NCI-H2171 (cell line): ENCODE measurements at regions not wholly inside any gene's neighbourhood (a gene's known extent, or its start where the extent isn't known, plus 50 kb on each side); places are given as distances from the start of the nearest gene placed in this dataset.
"Not testable (repeated sequence)": the region's sequence is repeated elsewhere in the genome, so short reads cannot be mapped to it uniquely, and the experiment has no call there.

ENCODE experiments used
- DNase-seq: peaks from one replicate; lab custom pipeline; 2025; lab: John Stamatoyannopoulos, UW

DNA sequence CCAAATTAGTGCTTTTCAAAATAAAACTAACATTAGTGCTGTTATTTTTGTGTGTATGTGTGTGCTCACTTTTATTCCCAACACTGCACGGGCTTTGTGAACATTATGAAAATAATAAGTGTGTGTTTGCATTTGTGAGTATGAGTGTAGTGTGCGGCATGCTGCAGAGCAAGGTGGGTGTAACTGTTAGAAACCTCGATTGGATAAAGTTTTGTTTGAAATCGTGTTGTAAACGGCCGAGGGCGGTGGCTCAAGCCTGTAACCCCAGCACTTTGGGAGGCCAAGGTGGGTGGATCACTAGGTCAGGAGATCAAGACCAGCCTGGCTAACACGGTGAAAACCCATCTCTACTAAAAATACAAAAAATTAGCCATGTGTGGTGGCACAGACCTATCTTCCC, 352.0 kb downstream of the MDFIC start:
- not testable (repeated sequence) for DNase-seq

DNA sequence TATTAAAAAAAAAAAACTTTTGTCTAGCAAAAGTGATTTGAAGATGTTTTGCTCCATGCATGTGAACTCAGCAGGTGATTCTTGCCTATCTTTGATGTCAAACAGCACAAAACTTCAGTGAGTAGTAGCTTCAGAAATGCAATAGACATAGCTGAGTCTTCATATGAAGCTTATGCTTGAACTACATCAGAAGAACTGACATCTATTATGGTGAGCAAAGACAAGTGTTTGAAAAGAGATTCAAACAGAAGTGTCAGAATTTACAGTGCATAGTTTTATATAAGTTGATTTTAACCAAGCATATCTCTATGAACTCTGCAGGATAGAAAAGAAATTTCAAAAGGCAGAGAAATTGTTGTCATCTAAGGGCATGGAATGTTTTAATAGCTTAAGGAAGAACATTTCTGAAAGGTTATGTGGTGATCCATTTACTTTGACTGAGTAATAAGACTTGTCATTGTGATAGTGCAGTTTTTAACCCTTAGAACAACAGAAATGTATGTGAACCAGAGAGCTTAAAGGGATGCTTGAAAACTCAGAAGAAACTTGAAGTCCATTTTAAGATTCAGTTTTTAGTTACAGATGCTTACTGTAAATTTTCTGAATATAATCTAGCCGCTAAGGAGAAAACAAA, 351.4 kb downstream of the MDFIC start:
- no peak for DNase-seq

DNA sequence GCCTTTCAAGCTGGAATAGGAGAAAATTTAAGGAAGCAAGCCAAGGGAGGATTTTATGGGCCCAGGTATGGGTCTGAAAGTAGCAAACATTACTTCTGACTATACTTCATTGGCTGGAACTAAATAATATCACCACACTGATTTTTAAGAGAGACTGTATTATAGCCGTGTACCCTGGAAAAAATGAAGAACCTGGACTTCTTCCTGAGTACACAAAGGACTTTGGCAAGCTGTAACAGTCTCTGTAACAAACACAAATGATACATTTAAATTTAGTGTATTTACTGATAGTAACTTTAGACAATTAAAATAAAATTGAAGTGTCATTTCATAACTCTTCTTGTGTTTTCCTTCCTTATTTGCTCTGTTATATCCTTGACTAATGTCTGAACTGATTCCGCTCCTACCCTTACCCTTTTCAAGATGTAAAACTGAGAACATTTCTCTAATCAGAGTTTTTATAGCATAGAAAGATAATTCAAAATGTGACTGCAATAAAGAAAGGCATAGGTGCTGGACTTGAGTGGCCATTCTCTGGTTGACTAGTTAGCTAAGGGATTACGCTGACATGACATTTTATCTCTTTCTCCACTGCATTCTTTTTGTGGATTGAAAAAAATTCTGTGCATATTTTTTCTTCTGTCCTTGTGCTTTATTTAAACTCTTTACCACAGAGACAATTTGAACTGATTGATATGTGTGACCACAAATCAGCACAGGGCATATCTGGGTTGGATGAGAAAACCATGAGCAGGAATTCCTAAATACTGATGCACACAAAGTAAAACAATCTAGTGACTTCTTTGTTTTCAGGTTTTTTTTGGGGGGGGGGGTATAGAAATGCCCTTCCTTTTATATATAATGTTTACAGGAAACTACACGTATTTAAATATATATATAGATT, 349.7 kb downstream of the MDFIC start:
- no peak for DNase-seq

DNA sequence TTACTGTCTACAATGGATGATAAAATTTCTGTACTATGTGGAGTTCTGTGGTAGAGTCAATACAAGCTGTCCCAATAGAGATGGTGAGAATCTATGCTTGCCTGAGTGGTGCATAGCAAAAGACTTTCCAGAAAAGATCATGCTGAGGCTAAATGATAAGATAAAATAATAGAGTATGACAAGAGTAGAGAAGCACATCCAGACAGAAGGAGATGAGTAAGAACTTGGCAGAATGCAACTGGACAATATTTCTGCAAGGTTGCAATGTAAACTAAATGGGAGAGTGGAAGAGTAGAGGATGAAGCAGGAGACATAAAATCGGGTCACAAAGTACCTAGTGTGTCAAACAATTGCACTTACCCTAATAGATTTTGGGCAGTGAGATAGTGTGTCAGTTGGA, 347.6 kb downstream of the MDFIC start:
- DNase-seq = no peak

DNA sequence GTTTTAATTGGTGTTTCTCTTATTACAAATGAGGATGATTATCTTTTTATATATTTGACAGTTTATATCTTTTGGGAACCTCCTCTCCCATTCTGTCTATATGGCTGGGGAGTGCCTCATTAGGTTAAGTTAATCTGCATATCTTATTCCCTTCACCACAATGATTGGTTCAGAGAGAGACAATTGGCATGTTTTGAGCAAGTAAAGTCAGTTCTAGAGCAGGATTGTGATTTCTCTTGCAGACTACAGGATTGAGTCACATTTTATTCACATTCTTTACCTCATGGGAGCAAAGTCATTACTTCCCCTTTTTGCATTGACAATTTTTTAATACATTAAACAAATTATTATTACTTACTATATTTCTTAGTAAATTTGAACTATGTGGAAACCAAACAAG, 345.6 kb downstream of the MDFIC start:
- DNase-seq = no peak

DNA sequence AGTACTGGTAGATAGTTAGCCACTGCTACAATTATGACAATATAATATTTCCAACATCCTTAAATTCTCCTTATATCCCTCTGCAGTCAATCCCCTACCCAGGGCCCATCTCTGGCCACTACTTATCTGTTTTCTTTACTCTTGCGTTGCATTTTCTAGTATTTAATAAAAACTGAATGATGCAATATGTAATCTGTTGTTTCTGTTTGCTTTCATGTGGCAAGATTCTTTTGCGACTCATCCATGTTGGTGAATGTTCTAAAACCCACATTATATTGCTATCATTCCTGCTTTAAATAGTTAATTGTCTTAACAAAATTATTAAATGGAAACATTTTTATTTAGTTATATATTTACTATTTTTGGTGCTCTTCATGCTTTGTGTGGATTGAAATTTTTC, 338.5 kb downstream of the MDFIC start:
- no peak for DNase-seq

DNA sequence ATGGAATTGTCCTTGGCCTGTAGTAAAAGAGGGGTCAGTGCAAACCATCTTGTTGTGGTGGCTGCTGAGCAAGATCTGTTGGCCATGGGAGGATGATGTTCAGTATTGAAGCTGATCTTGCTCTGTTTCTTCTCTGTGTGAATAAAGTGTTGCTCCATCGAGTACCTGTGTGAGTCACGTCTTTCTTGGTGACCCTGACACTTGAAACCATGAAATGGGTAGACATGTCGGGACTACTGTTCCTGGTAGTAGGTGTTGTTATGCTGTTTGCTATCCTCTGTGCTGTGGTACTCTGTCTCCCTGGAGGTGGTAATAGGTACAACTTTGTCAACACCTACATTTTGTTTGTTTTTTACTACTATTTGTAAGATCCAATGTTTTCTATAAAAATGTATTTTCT, 330.6 kb downstream of the MDFIC start:
- DNase-seq = no peak

DNA sequence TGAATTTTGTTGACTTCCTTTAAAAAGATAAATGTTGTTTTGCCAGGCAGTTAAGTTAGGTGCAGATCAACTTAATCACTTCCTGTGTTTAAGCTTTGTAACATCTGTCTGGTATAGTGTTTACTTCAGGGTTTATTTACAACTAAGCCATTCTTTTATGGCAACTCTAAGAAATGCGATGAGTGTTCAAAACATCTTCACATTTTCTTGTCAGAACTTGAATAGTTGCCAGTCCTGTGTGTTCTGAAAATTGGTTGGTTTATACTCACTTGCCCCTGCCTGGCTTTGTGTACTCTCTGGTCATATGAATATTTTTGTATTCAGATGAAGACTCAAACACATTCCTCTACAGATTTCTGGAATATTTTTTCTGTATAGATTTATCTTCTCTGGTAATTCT, 327.2 kb downstream of the MDFIC start:
- no peak for DNase-seq

DNA sequence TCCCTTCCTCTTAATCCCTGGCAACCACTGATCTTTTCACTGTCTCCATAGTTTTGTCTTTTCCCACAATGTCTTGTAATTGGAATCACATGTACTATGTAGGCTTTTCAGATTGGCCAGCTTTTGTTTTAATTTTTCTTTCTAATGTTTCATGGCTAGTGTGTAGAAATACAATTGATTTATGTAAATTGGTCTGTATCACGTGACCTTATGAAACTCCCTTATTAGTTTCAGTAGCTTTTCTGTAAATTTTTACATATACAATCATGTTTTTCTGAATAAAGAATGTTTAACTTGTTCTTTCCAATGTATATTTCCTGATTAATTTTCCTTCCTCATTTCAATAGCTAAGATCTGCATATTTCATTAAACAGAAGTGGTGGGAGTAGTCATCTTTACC, 319.3 kb downstream of the MDFIC start:
- DNase-seq = no peak

DNA sequence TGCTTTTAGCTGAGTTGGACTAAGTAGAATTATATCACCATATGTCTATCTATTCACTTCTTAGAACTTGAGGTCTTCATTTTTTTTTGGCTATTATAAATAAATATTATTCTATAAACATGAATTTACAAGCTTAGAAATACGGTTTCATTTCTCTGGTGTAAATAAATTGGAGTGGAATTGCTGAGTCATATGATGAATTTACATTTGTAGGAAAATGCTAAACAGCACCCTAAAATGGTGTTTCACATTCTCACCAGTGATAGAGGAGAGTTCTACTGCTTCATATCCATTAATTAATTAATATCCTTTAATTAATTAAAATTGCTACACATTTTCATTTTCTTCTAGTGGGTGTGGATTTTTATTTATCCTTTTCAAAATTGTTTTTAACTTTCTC, 318.3 kb downstream of the MDFIC start:
- no peak for DNase-seq

DNA sequence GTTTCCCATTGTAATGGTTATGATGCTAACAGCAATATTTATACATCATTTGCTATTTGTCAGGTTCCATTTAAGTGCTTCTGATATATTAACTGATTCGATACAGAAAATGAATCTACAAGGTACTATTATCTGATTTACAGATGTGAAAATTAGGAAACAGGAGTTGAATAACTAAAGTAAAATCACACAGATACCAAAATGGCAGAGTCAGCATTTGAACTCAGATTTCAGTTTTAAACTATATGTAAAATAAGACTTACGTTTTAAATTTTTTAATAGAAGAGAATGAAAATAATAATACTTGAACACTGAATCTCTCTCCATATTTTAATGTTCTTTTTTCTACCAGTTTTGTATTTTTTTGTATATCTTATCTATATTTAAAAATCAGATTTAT, 313.2 kb downstream of the MDFIC start:
- no peak for DNase-seq

DNA sequence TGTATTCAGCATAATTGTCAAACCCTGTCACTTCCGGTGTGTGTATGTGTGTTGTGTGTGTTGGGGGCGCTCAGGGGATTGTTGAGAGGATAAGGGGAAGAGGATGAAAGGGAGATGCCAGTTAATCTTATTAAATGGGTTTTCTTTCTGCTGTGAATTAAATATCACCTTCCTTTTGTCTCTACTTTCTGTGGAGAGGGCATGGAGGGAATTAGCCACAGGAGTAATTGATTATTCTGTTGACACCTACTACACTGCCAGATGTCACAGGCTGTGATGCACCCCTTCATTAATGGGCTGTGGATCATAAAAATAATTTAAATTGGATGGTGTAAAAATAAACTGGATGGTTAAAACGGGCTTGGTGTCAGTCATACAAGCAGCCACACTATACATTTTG, 311.9 kb downstream of the MDFIC start:
- no peak for DNase-seq

DNA sequence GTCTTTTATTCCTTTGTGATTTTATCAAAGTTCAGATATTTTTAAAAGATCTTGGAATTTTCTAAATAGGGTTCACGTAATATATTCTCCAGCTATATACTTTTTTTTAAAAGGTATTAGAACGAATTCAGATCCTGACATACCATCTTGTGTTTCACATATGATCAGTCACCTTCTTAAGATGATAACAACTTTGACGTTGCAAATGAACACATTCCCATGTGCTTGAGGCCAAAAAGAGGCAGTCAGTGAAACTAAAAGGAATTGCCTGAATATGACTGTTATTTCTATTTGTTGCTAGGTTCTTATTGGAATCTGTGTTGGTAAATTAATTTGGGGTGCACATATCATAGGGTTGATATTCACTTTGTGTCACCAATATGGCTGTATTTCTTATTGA, 310.1 kb downstream of the MDFIC start:
- no peak for DNase-seq

DNA sequence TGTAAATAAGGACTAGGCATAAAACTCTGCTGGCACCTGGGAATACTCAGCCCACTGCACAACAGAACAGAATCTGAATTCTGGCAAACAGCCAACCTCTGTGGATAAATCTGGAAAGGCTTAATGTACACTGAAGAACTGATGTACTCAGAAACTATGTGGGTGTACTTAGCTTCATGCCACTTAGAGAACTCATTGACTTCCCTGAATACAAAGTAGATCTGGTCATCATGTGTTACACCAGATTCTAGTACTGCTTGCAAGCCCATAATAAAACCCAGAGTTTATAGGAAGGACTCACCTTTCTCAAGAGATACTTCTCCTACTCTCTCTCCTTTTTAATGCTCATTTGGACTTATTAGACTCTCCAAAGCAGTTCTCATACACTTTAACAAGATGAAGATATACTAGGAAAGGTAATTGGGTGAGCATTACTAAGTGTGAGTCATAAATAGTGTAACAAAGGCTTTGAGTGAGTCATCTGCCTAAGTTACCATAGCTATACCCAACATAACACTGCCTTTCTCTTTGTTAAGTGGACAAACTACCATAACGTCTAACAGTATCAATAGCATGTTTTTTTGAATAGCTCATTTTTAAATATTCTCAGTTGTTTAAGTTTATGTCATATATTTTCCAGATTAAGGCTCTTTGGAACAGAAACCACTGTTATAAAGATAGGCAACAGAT, 309.1 kb downstream of the MDFIC start:
- DNase-seq = peak; percentile 65

DNA sequence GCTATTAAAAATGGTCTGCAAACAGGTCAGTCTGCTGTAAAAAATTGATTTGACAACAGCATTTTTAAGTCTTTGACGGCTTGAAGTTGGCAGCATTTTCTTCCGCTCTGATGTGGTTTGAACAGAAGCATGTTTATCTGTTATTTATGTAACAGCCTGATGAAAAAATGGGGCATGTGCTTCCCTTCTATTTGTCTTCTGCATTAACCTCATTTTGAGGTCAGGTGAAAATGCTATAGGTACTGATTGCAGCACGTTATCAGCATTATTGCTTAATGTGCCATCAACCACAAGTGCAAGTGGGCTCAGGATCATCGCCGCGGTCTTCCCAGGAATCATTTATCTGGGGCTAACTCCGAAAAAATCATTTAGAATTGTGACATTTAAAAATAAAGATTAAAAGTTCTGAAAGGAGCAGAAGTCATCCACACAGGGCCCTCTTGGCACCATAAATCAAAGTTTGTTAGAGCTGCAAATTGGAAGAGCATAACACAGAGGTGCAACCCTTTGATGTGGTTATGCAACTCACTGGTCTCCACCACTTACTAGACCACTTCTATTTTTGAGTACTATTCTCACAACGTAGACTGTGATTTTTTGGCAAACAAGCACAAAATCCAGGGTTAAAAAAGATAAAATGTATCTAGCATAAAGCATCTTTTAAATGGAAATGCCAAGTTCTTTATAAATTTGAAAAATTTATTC, 307.7 kb downstream of the MDFIC start:
- DNase-seq = no peak

DNA sequence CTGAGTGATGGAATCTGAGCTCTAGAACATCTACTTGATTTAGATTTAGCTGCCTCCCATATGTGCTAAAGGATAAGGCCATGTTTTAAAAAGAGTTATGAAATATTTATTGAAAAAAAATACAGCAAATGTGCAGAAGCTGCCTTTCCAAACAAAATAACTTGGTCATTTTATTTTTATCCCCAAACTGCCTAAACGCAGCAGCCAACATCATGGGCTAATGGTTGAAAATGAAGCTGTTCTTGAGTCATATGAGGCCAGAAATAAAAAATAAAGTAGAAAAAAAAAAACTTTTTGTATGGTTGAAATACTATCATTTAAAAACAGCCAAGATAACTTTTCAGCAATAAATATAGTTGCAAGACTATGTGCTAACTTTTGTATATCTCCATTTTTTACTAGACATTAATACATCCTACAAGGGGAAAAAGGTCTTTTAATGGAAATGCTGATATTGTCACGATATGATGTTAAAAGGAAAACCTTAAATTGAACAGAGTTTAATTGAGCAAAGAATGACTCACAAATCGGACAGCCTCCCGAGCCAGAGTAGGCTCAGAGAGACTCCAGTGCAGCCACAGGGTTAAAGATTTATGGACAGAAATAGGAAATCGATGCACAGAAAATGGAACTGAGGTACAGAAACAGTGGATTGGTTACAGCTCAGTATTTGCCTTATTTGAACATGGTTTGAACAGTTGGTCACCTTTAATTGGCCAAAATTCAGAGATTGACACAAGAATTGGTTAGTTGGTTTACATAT, 305.8 kb downstream of the MDFIC start:
- no peak for DNase-seq

DNA sequence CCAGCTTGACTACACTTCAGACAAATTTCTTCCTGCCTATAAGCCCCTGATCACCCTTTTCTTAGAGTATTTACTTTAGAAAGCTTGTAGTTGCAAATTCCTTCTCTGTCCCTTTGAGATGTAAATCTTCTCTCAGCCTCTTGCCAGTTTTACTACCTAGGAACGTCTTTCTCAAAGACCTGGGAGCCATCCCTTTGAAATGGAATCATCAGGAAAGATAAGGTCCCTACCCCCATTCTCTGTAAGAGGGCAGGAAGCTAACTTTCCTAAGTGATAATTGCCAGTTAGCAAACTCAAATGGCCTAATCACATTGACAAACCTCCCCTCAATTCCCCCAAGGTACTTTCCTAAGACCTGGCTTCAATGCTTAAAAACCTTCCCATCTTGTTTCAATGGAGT, 304.5 kb downstream of the MDFIC start:
- no peak for DNase-seq

DNA sequence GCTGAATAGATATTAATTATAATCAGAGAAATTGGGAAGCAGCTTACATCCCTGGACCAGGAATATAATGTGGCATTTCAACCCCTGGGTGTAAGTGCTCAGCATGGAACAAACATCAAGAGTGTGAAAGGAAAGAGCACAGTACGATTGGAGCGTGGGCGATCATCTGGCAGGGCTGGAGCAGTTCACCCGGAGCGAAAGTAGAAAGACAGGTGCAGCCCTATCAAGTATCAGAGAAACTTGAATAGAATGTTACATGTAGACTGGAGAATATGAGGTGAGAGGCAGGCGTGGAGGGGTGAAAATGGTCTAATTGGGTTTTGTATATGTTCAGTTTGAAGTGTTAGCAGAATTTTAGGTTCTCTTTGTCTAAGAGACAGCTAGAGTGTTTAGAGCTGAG, 303.0 kb downstream of the MDFIC start:
- no peak for DNase-seq

DNA sequence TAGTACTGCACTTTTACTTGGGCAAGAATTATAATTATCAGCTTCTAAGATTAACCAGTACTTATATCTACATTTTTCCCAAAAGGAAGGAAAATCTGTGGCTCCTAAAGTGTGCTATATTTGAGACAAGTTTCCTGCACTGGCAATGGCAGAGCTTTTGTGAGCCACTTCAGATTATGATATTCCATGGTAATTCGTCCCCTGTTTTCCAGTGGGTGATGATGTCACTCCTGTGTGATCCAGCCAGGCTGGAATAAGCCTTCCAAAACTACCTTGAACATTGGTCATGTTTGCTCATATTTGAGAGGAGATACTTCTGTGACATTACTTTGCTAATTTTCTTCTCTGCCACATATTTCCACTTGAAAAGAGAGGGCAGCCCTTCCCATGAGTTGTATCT, 302.1 kb downstream of the MDFIC start:
- no peak for DNase-seq

DNA sequence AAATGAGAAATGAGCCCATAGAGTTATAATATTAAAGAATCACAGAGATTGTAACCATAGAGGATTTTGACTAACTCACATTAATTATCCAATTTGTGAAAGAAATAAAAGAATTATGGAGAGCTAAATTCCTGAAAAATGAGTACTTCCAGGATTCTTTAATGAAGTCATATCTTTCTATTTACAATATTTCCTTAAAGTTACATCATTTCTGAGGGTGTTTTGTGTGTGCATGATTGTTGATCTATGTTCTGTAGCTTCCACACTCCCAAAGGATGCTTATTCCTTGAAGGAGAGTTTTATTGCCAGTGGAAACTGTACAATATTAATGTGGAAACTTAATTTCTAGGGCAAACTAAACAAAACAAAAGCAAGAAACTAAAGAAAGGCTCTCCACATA, 299.6 kb downstream of the MDFIC start:
- no peak for DNase-seq

DNA sequence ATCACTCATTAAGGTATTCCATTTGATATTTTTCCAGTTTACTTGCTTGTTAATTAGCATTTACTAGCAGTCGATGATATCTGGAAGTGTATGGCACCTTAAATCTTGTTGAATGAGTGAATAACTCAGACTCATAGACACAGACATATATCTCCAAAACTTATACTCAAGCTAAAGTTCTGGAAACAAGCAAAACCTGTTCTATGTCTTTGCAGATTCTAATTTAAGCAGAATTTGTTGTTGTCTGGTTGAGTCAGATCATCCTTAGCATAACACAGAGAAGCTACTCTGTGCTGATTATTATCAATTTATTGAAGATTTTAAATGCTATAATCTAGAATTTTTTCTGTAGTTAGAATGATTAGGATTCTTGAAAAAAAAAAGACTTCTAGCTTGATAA, 296.2 kb downstream of the MDFIC start:
- DNase-seq = no peak

DNA sequence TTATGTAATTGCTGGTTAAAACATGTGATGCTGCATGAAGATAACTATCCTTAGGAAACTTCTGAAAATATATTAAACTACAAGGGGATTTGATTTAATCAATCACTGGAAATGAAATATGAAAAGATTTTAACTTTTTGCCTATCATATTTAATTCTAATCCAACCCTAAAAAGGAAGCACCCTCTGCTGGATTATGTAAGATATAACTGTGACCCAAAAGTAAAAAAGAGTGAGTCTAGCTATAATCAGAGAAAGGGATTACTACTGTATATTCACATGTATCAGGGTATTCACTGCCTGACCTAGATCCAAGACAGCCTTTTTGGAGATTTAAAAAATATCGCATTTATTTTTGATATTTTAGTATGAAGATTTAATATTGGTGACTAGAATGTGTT, 295.5 kb downstream of the MDFIC start:
- no peak for DNase-seq
